A673 (cell line): ENCODE measurements at regions not wholly inside any gene's neighbourhood (a gene's known extent, or its start where the extent isn't known, plus 50 kb on each side); places are given as distances from the start of the nearest gene placed in this dataset.

ENCODE experiments used
- BruUV-seq: library from RNA; stranded (reverse); fragments of 400-500 nt; replicated peaks from 2 replicates; lab custom pipeline; 2021; lab: Mats Ljungman, UMichigan
- CTCF ChIA-PET: fragments of 300-600 bp; sonication (Branson Sonifier 250); formaldehyde crosslinking; loops from one replicate; lab custom pipeline; 2022; ENCODE audit warnings: antibody characterized with exemption; lab: Charles Lee
- POLR2A ChIA-PET: fragments of 300-600 bp; sonication (Branson Sonifier 250); formaldehyde crosslinking; loops from one replicate; lab custom pipeline; 2022; ENCODE audit warnings: antibody characterized with exemption; ENCODE audit not compliant: low non-redundant PET; lab: Charles Lee
- DNase-seq: peaks from one replicate; pipeline ENCODE4 v3.0.0-alpha.2; 2015; ENCODE audit warnings: low spot score
- H3K27ac ChIP-seq: fragments of 200-600 bp; sonication (generic); 2 replicates; pipeline ENCODE4 v1.5.1; 2016; ENCODE audit warnings: mixed run types, low read depth, mild to moderate bottlenecking, mixed read lengths, antibody characterized with exemption, low read length; ENCODE audit not compliant: poor library complexity, severe bottlenecking
- H3K27me3 ChIP-seq: fragments of 200-600 bp; sonication (generic); replicated peaks from 2 replicates; pipeline ENCODE4 v1.6.1; 2017; ENCODE audit warnings: mixed run types, low read depth, mild to moderate bottlenecking, mixed read lengths, antibody characterized with exemption, low read length; ENCODE audit not compliant: insufficient read depth, poor library complexity
- H3K36me3 ChIP-seq: fragments of 200-600 bp; sonication (generic); 2 replicates; pipeline ENCODE4 v1.6.1; 2016; ENCODE audit warnings: mixed run types, mild to moderate bottlenecking, mixed read lengths, antibody characterized with exemption, low read length; ENCODE audit not compliant: insufficient read depth, poor library complexity, severe bottlenecking
- H3K4me1 ChIP-seq: fragments of 200-600 bp; sonication (generic); 2 replicates; pipeline ENCODE4 v1.6.1; 2017; ENCODE audit warnings: mixed run types, mild to moderate bottlenecking, mixed read lengths, antibody characterized with exemption, low read length; ENCODE audit not compliant: insufficient read depth, poor library complexity, severe bottlenecking
- H3K4me3 ChIP-seq: fragments of 200-600 bp; sonication (generic); 2 replicates; pipeline ENCODE4 v1.5.1; 2016; ENCODE audit warnings: low read depth, mixed run types, mild to moderate bottlenecking, mixed read lengths, low read length; ENCODE audit not compliant: poor library complexity, severe bottlenecking
- H3K9me3 ChIP-seq: fragments of 200-600 bp; sonication (generic); 2 replicates; pipeline ENCODE4 v1.6.1; 2016; ENCODE audit warnings: mixed run types, low read depth, mild to moderate bottlenecking, mixed read lengths, antibody characterized with exemption, low read length; ENCODE audit not compliant: poor library complexity, severe bottlenecking
- EZH2 ChIP-seq: fragments of 200-600 bp; sonication (generic); IDR thresholded peaks from 2 replicates; pipeline ENCODE4 v1.6.1; 2017; ENCODE audit warnings: borderline replicate concordance, low read depth, mild to moderate bottlenecking, mixed read lengths, antibody characterized with exemption, low read length; ENCODE audit not compliant: poor library complexity, severe bottlenecking
- intact Hi-C: fragments of 100-400 bp; cut with micrococcal nuclease; formaldehyde crosslinking; loops from one replicate; pipeline ENCODE4 v1.10.0; 2022; ENCODE audit not compliant: unreplicated experiment
- TF ChIP-seq, protein P1 (sequence below): fragments of 300-800, 200-600 bp; sonication (generic); conservative IDR thresholded peaks from 2 replicates; pipeline ENCODE4 v1.5.1; 2017; ENCODE audit warnings: low read depth, mild to moderate bottlenecking, antibody characterized with exemption, low read length, moderate library complexity, mixed read lengths

GRCh38 chr4:57231781-57232180 lies 121.6 kb upstream of the IGFBP7 start:
- no peak overlapping the region for H3K27ac ChIP-seq
- H3K36me3 ChIP-seq: no peaks in the 10 kb centered on the region
- CTCF ChIA-PET: no interaction called here
- no TSS peak for BruUV-seq
- no peak for TF ChIP-seq EZH2
- TF ChIP-seq, protein P1, sequence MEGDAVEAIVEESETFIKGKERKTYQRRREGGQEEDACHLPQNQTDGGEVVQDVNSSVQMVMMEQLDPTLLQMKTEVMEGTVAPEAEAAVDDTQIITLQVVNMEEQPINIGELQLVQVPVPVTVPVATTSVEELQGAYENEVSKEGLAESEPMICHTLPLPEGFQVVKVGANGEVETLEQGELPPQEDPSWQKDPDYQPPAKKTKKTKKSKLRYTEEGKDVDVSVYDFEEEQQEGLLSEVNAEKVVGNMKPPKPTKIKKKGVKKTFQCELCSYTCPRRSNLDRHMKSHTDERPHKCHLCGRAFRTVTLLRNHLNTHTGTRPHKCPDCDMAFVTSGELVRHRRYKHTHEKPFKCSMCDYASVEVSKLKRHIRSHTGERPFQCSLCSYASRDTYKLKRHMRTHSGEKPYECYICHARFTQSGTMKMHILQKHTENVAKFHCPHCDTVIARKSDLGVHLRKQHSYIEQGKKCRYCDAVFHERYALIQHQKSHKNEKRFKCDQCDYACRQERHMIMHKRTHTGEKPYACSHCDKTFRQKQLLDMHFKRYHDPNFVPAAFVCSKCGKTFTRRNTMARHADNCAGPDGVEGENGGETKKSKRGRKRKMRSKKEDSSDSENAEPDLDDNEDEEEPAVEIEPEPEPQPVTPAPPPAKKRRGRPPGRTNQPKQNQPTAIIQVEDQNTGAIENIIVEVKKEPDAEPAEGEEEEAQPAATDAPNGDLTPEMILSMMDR: no peak
- intact Hi-C loops: no loop called here
- no peak for DNase-seq
- no peaks in the 10 kb centered on the region for H3K4me1 ChIP-seq
- POLR2A ChIA-PET: no interaction called here
- no peak overlapping the region for H3K4me3 ChIP-seq
- no peaks in the 10 kb centered on the region for H3K9me3 ChIP-seq
- no peaks in the 10 kb centered on the region for H3K27me3 ChIP-seq

DNA sequence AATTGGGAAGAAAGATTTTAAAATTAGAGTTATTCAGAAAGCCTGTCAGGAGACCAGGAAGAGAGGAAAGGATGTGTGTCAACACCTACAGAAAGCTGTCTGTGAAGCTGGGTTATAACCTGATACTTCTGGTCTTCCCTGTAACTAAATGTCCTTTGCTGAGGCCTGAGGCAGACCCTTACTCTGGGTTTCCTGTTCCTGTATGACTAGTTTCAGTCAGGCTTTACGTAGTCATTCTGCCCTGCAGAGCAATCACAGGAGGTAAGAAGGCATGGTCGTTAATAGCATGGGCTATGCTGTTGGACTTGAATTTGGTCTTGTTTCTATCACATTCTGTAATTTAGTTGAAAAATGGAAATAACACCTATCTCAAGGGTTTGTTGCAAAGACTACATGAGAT lies 110.5 kb upstream of the IGFBP7 start:
- intact Hi-C loops: no loop called here
- POLR2A ChIA-PET: no interaction called here
- BruUV-seq: no TSS peak

GRCh38 chr4:57220172-57220571 lies 110.0 kb upstream of the IGFBP7 start:
- TF ChIP-seq, protein P1: no peak
- no peak for TF ChIP-seq EZH2
- intact Hi-C loops: no loop called here
- Histone ChIP-seq H3K36me3 (no peaks in the 10 kb centered on the region), H3K27me3 (no peaks in the 10 kb centered on the region), H3K4me3 (no peak overlapping the region), H3K4me1 (no peaks in the 10 kb centered on the region), H3K27ac (no peak overlapping the region), H3K9me3 (no peaks in the 10 kb centered on the region)
- CTCF ChIA-PET: no interaction called here
- no TSS peak for BruUV-seq
- POLR2A ChIA-PET: no interaction called here
- no peak for DNase-seq

More for the DNA sequence above, 110.5 kb upstream of the IGFBP7 start:
- H3K9me3 ChIP-seq: no peaks in the 10 kb centered on the region
- TF ChIP-seq, protein P1: no peak
- no peak for TF ChIP-seq EZH2
- H3K36me3 ChIP-seq: no peaks in the 10 kb centered on the region
- H3K4me3 ChIP-seq: no peak overlapping the region
- no peaks in the 10 kb centered on the region for H3K27me3 ChIP-seq
- no peaks in the 10 kb centered on the region for H3K4me1 ChIP-seq
- no peak overlapping the region for H3K27ac ChIP-seq
- CTCF ChIA-PET: no interaction called here
- no peak for DNase-seq
